Gastroesophageal sphincter (tissue), 3 donors: ENCODE measurements at regions not wholly inside any gene's neighbourhood (a gene's known extent, or its start where the extent isn't known, plus 50 kb on each side); places are given as distances from the start of the nearest gene placed in this dataset.

Experiments
- POLR2A ChIP-seq, 2 donors: fragments of 450-650 bp; IDR thresholded peaks; one replicate each; pipeline ENCODE4 v1.6.1; 2017; ENCODE audit warnings: antibody characterized with exemption in 2 of 2, mild to moderate bottlenecking in 2 of 2, moderate library complexity in 1 of 2
- POLR2AphosphoS5 ChIP-seq: sonication (generic); formaldehyde crosslinking; IDR thresholded peaks from one replicate; pipeline ENCODE4 v1.6.1; 2017; ENCODE audit warnings: antibody characterized with exemption
- TF ChIP-seq, protein P1 (sequence below), 4 experiments: fragments of 200-600 bp in 2 of 4; fragments of 450-650 bp in 2 of 4; sonication (generic) in 1 of 4; IDR thresholded peaks; one replicate each; pipeline ENCODE4 v1.5.1; 2017 to 2019; ENCODE audit warnings: antibody characterized with exemption in 4 of 4, mild to moderate bottlenecking in 2 of 4, moderate library complexity in 2 of 4

DNA sequence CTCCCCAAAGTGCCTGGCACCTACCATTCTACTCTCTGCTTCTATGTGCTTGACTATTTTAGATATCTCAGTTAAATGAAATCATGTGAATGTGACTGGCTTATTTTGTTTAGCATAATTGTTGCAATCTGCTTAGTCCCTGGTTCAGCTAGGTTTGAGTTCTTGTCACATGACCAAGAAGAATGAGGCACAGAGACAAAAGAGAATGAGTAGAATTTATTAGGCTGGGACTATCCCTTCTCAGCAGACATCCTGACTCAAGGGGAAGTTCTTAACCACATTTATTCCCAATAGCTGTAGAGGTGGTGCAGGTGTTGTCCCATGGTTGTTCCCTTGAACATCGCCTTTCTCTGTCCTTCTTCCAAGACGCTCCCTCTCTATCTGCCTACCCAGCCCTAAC is 1485.7 kb downstream of the KCNT2 start:
- TF ChIP-seq, protein P1, sequence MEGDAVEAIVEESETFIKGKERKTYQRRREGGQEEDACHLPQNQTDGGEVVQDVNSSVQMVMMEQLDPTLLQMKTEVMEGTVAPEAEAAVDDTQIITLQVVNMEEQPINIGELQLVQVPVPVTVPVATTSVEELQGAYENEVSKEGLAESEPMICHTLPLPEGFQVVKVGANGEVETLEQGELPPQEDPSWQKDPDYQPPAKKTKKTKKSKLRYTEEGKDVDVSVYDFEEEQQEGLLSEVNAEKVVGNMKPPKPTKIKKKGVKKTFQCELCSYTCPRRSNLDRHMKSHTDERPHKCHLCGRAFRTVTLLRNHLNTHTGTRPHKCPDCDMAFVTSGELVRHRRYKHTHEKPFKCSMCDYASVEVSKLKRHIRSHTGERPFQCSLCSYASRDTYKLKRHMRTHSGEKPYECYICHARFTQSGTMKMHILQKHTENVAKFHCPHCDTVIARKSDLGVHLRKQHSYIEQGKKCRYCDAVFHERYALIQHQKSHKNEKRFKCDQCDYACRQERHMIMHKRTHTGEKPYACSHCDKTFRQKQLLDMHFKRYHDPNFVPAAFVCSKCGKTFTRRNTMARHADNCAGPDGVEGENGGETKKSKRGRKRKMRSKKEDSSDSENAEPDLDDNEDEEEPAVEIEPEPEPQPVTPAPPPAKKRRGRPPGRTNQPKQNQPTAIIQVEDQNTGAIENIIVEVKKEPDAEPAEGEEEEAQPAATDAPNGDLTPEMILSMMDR (IDR thresholded peaks at IDR 0.05) = no peak
- TF ChIP-seq POLR2AphosphoS5 (no peak), POLR2A (IDR thresholded peaks at IDR 0.05) (no peak)
